Keratinocyte (primary cell): ENCODE measurements at regions not wholly inside any gene's neighbourhood (a gene's known extent, or its start where the extent isn't known, plus 50 kb on each side); places are given as distances from the start of the nearest gene placed in this dataset.

Experiments
- DNase-seq: peaks from one replicate; pipeline ENCODE4 v3.0.0-alpha.2; 2011; ENCODE audit warnings: low read depth, missing footprints, low spot score
- FAIRE-seq: peaks from 2 replicates; lab custom pipeline; 2011; peaks lifted over from hg19 to GRCh38; lab: Jason Lieb, UNC
- H2AFZ ChIP-seq: 2 replicates; pipeline ENCODE4 v1.6.0; 2012; ENCODE audit warnings: low read length, control low read depth, inconsistent platforms; ENCODE audit not compliant: control insufficient read depth
- H3K27ac ChIP-seq: 2 replicates; pipeline ENCODE4 v1.5.1; 2011; ENCODE audit warnings: low read length; ENCODE audit not compliant: control insufficient read depth, insufficient read depth
- H3K27me3 ChIP-seq: 3 replicates; pipeline ENCODE4 v1.6.0; 2011; ENCODE audit warnings: low read length; ENCODE audit not compliant: control insufficient read depth, insufficient read depth; ENCODE audit errors: extremely low read depth
- H3K36me3 ChIP-seq, 2 experiments: 2 replicates in 1 of 2; 3 replicates in 1 of 2; pipeline ENCODE4 v1.5.1; 2011; ENCODE audit warnings: low read length in 2 of 2, mild to moderate bottlenecking in 1 of 2; ENCODE audit not compliant: control insufficient read depth in 2 of 2, insufficient read depth in 2 of 2; ENCODE audit errors: extremely low read depth in 1 of 2
- H3K4me1 ChIP-seq: 3 replicates; pipeline ENCODE4 v1.5.1; 2011; ENCODE audit warnings: low read length; ENCODE audit not compliant: control insufficient read depth, insufficient read depth; ENCODE audit errors: extremely low read depth
- H3K4me2 ChIP-seq: 3 replicates; pipeline ENCODE4 v1.6.0; 2011; ENCODE audit warnings: low read depth, low read length; ENCODE audit not compliant: control insufficient read depth, insufficient read depth; ENCODE audit errors: extremely low read depth
- H3K4me3 ChIP-seq, 3 experiments: fragments of 200-600 bp in 1 of 3; sonication (generic) in 1 of 3; 2 replicates in 2 of 3; 3 replicates in 1 of 3; pipeline ENCODE4 v1.5.1; 2011 to 2016; ENCODE audit warnings: low read length in 3 of 3, mild to moderate bottlenecking in 3 of 3, control low read depth in 2 of 3, inconsistent platforms in 1 of 3, low read depth in 1 of 3, mixed read lengths in 1 of 3, mixed run types in 1 of 3, moderate library complexity in 1 of 3; ENCODE audit not compliant: control insufficient read depth in 2 of 3, insufficient read depth in 2 of 3; ENCODE audit errors: extremely low read depth in 1 of 3
- H3K79me2 ChIP-seq: 2 replicates; pipeline ENCODE4 v1.6.0; 2012; ENCODE audit warnings: low read length; ENCODE audit not compliant: control insufficient read depth, insufficient read depth
- H3K9ac ChIP-seq: 3 replicates; pipeline ENCODE4 v1.6.0; 2011; ENCODE audit warnings: low read length; ENCODE audit not compliant: control insufficient read depth, insufficient read depth; ENCODE audit errors: extremely low read depth
- H3K9me1 ChIP-seq: 3 replicates; pipeline ENCODE4 v1.6.0; 2011; ENCODE audit warnings: low read length; ENCODE audit not compliant: control insufficient read depth, insufficient read depth; ENCODE audit errors: extremely low read depth
- H3K9me3 ChIP-seq: 2 replicates; pipeline ENCODE4 v1.5.1; 2012; ENCODE audit warnings: low read depth, low read length; ENCODE audit not compliant: control insufficient read depth
- H4K20me1 ChIP-seq: 3 replicates; pipeline ENCODE4 v1.6.0; 2011; ENCODE audit warnings: low read length; ENCODE audit not compliant: control insufficient read depth, insufficient read depth; ENCODE audit errors: extremely low read depth
- EZH2 ChIP-seq: IDR thresholded peaks from one replicate; pipeline ENCODE4 v1.6.1; 2012; ENCODE audit warnings: inconsistent platforms, mild to moderate bottlenecking, low read length, moderate library complexity
- dilution Hi-C: fragments of 300-500 bp; cut with MboI; formaldehyde crosslinking; loops from one replicate; pipeline ENCODE4 v1.7.0; 2020; ENCODE audit warnings: low sequenced_read_pairs; ENCODE audit not compliant: extremely low pct_ligation_motif_present
- TF ChIP-seq, protein P1 (sequence below), 3 experiments: IDR thresholded peaks in 1 of 3; conservative IDR thresholded peaks in 1 of 3; optimal IDR thresholded peaks in 1 of 3; 2 replicates in 2 of 3; 3 replicates in 1 of 3; pipeline versions ENCODE3 to v1.5.1; 2011; ENCODE audit warnings: low read length in 3 of 3, mild to moderate bottlenecking in 3 of 3, moderate library complexity in 2 of 3, control low read depth in 1 of 3, inconsistent platforms in 1 of 3; ENCODE audit not compliant: insufficient read depth in 2 of 3; ENCODE audit errors: extremely low read depth in 1 of 3

DNA sequence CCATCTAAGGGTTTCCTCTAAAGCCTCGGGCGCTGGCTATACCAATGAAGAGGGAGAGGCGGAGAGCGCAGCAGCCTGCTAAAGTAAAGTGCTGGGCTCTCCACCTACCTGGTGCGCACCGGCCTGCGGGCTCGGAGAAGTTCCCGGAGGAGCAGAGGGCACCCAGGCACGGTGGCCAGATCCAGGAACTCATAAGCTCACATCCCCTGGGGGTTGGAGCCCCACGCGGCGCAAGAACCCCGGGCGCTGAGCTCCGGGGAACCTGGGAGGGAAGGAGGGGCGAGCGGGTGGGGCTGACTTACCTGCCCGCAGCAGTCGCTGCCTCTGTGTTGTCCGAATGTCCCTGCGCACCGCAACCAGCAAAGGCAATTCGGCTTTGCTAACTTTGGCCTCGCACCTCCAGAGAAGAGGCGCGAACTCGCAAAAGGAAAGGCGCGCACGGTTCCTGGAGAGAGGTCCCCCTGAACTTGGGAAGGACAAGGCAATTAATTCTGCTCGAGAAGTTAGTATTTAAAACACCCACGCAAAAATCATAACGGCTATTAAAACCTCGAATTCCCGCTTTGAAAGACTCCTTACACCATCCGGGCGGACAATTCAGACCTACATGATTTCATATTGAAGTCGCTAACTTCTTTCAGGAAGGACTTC lies 127.6 kb upstream of the C11orf58 start:
- no peak for FAIRE-seq
- Histone ChIP-seq H3K9ac (no peak overlapping the region), H3K27me3 (peaks cover 46% of the 10 kb centered on the region), H3K4me2 (peak overlapping the region; percentile 27), H3K4me1 (peaks cover 24% of the 10 kb centered on the region), H3K9me1 (no peaks in the 10 kb centered on the region), H3K79me2 (no peaks in the 10 kb centered on the region), H3K36me3 (no peaks in the 10 kb centered on the region), H3K9me3 (no peaks in the 10 kb centered on the region), H2AFZ (no peak overlapping the region), H3K27ac (no peak overlapping the region), H4K20me1 (no peaks in the 10 kb centered on the region), H3K4me3 (no peak overlapping the region)
- dilution Hi-C loops, result no loop called here
- peak; percentile 70 for TF ChIP-seq EZH2
- TF ChIP-seq, protein P1, sequence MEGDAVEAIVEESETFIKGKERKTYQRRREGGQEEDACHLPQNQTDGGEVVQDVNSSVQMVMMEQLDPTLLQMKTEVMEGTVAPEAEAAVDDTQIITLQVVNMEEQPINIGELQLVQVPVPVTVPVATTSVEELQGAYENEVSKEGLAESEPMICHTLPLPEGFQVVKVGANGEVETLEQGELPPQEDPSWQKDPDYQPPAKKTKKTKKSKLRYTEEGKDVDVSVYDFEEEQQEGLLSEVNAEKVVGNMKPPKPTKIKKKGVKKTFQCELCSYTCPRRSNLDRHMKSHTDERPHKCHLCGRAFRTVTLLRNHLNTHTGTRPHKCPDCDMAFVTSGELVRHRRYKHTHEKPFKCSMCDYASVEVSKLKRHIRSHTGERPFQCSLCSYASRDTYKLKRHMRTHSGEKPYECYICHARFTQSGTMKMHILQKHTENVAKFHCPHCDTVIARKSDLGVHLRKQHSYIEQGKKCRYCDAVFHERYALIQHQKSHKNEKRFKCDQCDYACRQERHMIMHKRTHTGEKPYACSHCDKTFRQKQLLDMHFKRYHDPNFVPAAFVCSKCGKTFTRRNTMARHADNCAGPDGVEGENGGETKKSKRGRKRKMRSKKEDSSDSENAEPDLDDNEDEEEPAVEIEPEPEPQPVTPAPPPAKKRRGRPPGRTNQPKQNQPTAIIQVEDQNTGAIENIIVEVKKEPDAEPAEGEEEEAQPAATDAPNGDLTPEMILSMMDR (optimal IDR thresholded peaks at IDR 0.05 in 1 of 3, IDR thresholded peaks at IDR 0.05 in 1 of 3, conservative IDR thresholded peaks at IDR 0.05 in 1 of 3; ENCODE audit: extremely low read depth in 1 of 3, insufficient read depth in 2 of 3, low read length in 3 of 3), result no peak
- DNase-seq, result no peak

GRCh38 chr11:16610213-16610737 lies 128.2 kb upstream of the C11orf58 start:
- Histone ChIP-seq H2AFZ (no peak overlapping the region), H3K79me2 (no peaks in the 10 kb centered on the region), H3K4me1 (peaks cover 24% of the 10 kb centered on the region), H3K36me3 (no peaks in the 10 kb centered on the region), H3K9me3 (no peaks in the 10 kb centered on the region), H3K4me3 (no peak overlapping the region), H3K27ac (no peak overlapping the region), H3K27me3 (peaks cover 46% of the 10 kb centered on the region), H3K9me1 (no peaks in the 10 kb centered on the region), H4K20me1 (no peaks in the 10 kb centered on the region), H3K4me2 (no peak overlapping the region), H3K9ac (no peak overlapping the region)
- dilution Hi-C loops, result no loop called here
- DNase-seq, result no peak
- TF ChIP-seq, protein P1 (optimal IDR thresholded peaks at IDR 0.05 in 1 of 3, IDR thresholded peaks at IDR 0.05 in 1 of 3, conservative IDR thresholded peaks at IDR 0.05 in 1 of 3; ENCODE audit: extremely low read depth in 1 of 3, insufficient read depth in 2 of 3, low read length in 3 of 3), result no peak
- TF ChIP-seq EZH2, result no peak
- no peak for FAIRE-seq
